Left lung (tissue), 4 donors: ENCODE measurements at regions not wholly inside any gene's neighbourhood (a gene's known extent, or its start where the extent isn't known, plus 50 kb on each side); places are given as distances from the start of the nearest gene placed in this dataset.

Source experiments
- ATAC-seq: fragments of 200-7000 bp; cut with Tn5 transposase; one replicate; pipeline ENCODE4 v1.9.1; 2020; ENCODE audit warnings: moderate library complexity
- DNase-seq, 4 donors: peaks; one replicate each; pipeline ENCODE4 v3.0.0-alpha.2; 2013 to 2020
- H3K27ac ChIP-seq, 2 donors: fragments of 200-600 bp; sonication (generic) in 1 of 2; one replicate each; pipeline versions ENCODE4 v1.5.0 to v1.8.0; 2020 to 2021
- H3K27me3 ChIP-seq, 2 donors: fragments of 200-600 bp; sonication (generic) in 1 of 2; one replicate each; pipeline versions ENCODE4 v1.5.0 to v1.8.0; 2020 to 2021
- H3K36me3 ChIP-seq, 2 donors: fragments of 200-600 bp; sonication (generic) in 1 of 2; one replicate each; pipeline versions ENCODE4 v1.5.0 to v1.8.0; 2020 to 2021
- H3K4me1 ChIP-seq, 2 donors: fragments of 200-600 bp; one replicate each; pipeline ENCODE4 v1.8.0; 2021
- H3K4me3 ChIP-seq, 2 donors: fragments of 200-600 bp; sonication (generic) in 1 of 2; one replicate each; pipeline versions ENCODE4 v1.5.0 to v1.8.0; 2020 to 2021; ENCODE audit warnings: mild to moderate bottlenecking in 1 of 2
- H3K9me3 ChIP-seq, 2 donors: fragments of 200-600 bp; sonication (generic) in 1 of 2; one replicate each; pipeline versions ENCODE4 v1.5.0 to v1.8.0; 2020 to 2021
- intact Hi-C, 2 donors: fragments of 100-400 bp; cut with DNase I; formaldehyde crosslinking; loops; one replicate each; pipeline versions ENCODE4 v1.11.2 to v1.14.2; 2022
- TF ChIP-seq, protein P1 (sequence below), 2 donors: fragments of 200-600 bp; sonication (generic) in 1 of 2; IDR thresholded peaks; one replicate each; pipeline versions ENCODE4 v1.5.0 to v1.8.0; 2021; ENCODE audit warnings: antibody characterized with exemption in 2 of 2
- donor health status: DM: no; HTN: yes; CAD: no.
- donor health status: DM: no; HTN: no; CAD: no.

DNA sequence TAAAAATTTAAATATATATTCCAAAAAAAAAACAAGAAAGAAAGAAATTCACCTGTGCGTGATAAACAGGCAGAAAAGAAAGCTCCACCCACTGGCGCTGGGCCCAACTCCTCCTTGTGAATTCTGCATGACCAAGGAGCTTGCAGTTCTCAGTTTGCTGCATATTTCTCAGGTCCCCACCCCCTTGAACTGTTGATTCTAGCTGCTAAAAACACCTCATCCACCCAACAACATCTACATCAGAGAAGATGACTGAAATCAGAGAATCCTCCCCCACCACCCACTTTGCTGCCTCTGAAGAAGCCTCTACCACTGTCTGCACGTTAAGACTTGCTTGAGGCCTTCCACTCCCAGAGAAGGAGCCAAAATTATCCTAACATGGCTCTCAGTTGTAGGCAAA is 104.8 kb downstream of the RGS2 start:
- intact Hi-C loops = no loop called here
- Histone ChIP-seq H3K4me3 (no peak overlapping the region), H3K4me1 (no peaks in the 10 kb centered on the region), H3K36me3 (no peaks in the 10 kb centered on the region), H3K9me3 (peaks cover 0 to 1% of the 10 kb centered on the region in 2 donors), H3K27ac (no peak overlapping the region), H3K27me3 (no peaks in the 10 kb centered on the region)
- ATAC-seq (no peak), DNase-seq (no peak)
- TF ChIP-seq, protein P1, sequence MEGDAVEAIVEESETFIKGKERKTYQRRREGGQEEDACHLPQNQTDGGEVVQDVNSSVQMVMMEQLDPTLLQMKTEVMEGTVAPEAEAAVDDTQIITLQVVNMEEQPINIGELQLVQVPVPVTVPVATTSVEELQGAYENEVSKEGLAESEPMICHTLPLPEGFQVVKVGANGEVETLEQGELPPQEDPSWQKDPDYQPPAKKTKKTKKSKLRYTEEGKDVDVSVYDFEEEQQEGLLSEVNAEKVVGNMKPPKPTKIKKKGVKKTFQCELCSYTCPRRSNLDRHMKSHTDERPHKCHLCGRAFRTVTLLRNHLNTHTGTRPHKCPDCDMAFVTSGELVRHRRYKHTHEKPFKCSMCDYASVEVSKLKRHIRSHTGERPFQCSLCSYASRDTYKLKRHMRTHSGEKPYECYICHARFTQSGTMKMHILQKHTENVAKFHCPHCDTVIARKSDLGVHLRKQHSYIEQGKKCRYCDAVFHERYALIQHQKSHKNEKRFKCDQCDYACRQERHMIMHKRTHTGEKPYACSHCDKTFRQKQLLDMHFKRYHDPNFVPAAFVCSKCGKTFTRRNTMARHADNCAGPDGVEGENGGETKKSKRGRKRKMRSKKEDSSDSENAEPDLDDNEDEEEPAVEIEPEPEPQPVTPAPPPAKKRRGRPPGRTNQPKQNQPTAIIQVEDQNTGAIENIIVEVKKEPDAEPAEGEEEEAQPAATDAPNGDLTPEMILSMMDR (IDR thresholded peaks at IDR 0.05) = no peak

DNA sequence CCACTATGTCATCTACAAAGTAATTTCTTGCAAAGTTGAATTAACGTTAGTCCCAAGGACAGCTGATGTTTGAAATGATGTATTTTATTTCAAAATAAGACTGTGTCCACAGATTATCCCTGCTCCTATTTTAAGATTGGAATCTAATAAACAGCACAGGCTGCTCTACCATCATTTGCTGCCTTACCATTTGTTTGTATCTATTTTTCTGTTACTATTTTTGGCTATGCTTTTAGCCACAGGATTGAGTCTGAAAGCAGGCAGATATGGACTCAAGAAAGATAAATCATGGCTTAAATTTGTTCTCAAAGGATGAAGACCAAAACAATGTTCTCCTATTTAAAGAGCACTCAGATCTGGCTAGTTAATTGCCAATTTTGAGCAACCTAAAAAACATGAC is 105.3 kb downstream of the RGS2 start:
- TF ChIP-seq, protein P1 (IDR thresholded peaks at IDR 0.05) = no peak
- intact Hi-C loops = no loop called here
- DNase-seq = no peak
- H3K27ac ChIP-seq = no peak overlapping the region
- no peaks in the 10 kb centered on the region for H3K36me3 ChIP-seq
- H3K4me1 ChIP-seq = no peaks in the 10 kb centered on the region
- H3K27me3 ChIP-seq = no peaks in the 10 kb centered on the region
- ATAC-seq = no peak
- H3K4me3 ChIP-seq = no peak overlapping the region
- peaks cover 0 to 1% of the 10 kb centered on the region in 2 donors for H3K9me3 ChIP-seq

DNA sequence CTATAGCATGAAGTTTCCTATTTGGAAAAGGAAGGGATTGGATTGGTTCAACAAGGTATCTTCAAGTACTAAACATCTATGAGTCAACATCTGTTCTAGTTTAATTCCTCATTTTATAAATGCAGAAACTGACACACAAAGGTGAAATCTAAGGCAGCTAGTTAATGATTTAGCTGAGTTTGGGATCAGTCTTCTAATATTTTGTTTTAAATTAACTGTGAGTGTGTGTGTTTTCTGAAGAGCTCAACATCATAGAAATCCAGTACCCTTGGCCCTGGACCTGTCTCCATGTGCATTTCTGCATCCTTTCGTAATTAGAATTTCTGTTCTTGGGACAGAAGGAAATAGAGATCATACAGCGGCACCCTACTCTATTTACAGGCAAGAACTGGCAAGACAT is 105.9 kb downstream of the RGS2 start:
- Histone ChIP-seq H3K36me3 (no peaks in the 10 kb centered on the region), H3K27ac (no peak overlapping the region), H3K9me3 (peaks cover 0 to 1% of the 10 kb centered on the region in 2 donors), H3K4me1 (no peaks in the 10 kb centered on the region), H3K27me3 (no peaks in the 10 kb centered on the region), H3K4me3 (no peak overlapping the region)
- DNase-seq (no peak), ATAC-seq (no peak)
- intact Hi-C loops = no loop called here
- TF ChIP-seq, protein P1 (IDR thresholded peaks at IDR 0.05) = no peak

DNA sequence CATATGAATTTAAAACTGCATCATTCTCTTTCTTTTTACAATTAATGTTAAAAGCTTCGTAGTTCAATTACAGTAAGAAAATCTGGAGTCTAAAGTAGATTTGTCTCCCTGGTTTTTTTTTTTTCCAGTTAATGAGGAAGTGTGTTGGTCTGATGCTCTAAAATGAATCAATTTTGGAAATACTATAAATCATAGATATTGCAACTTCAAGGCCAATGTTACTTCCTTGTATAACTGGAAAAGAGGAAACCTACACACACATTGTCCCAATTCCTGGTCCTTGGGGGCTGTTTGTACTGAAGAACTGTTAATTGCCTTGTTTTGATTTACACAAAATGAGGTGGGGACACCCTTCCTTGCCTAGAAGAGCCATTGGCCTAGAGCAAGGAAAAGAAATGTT is 107.2 kb downstream of the RGS2 start:
- H3K27me3 ChIP-seq = no peaks in the 10 kb centered on the region
- intact Hi-C loops = no loop called here
- TF ChIP-seq, protein P1 (IDR thresholded peaks at IDR 0.05) = no peak
- H3K36me3 ChIP-seq = no peaks in the 10 kb centered on the region
- H3K9me3 ChIP-seq = no peaks in the 10 kb centered on the region
- DNase-seq (no peak), ATAC-seq (no peak)
- H3K4me3 ChIP-seq = no peak overlapping the region
- no peak overlapping the region for H3K27ac ChIP-seq
- no peaks in the 10 kb centered on the region for H3K4me1 ChIP-seq

DNA sequence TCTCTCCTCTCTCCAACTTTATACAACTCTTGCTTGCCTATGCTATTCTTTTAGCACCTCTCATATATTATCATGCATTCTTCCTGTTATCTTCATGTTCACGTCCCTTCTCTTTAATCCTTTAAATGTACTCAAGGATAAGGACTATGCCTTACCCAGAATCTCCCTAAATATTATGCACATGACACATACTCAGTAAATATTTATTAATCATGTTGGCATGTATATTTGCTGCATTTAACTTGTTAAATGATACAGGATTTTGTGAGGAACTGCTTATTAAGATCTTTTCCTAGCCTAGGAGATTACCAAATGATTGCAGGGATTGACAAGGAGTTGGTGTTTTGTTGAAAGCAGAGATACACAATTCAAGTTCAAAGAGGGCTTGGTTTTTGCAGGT is 109.4 kb downstream of the RGS2 start:
- Histone ChIP-seq H3K4me3 (no peak overlapping the region), H3K27ac (no peak overlapping the region), H3K4me1 (no peaks in the 10 kb centered on the region), H3K36me3 (no peaks in the 10 kb centered on the region), H3K27me3 (no peaks in the 10 kb centered on the region), H3K9me3 (no peaks in the 10 kb centered on the region)
- ATAC-seq = no peak
- TF ChIP-seq, protein P1 (IDR thresholded peaks at IDR 0.05) = no peak
- no peak for DNase-seq
- intact Hi-C loops = no loop called here
